ENCODE measurements at regions not wholly inside any gene's neighbourhood (a gene's known extent, or its start where the extent isn't known, plus 50 kb on each side); places are given as distances from the start of the nearest gene placed in this dataset.

- TF ChIP-seq CTCF (IDR thresholded peaks at IDR 0.05): no peak
- TF ChIP-seq POLR2A (IDR thresholded peaks at IDR 0.05): no peak
These were observed 222.8 kb downstream of the TRAM1L1 start for GRCh38 chr4:116862592-116862991.

Data from heart left ventricle (tissue), 13 donors.